Endothelial cell of umbilical vein (primary cell): ENCODE measurements at regions not wholly inside any gene's neighbourhood (a gene's known extent, or its start where the extent isn't known, plus 50 kb on each side); places are given as distances from the start of the nearest gene placed in this dataset.

Source experiments
- BruUV-seq: library from RNA; stranded (reverse); fragments of 400-500 nt; replicated peaks from 2 replicates; lab custom pipeline; 2021; lab: Mats Ljungman, UMichigan
- CTCF ChIA-PET: fragments of 300-600, 350-600 bp; sonication (Branson Sonifier 250); formaldehyde crosslinking; loops from one replicate; lab custom pipeline; 2021; ENCODE audit warnings: antibody characterized with exemption, inconsistent platforms; lab: Charles Lee
- POLR2A ChIA-PET: fragments of 300-600, 350-600 bp; sonication (Branson Sonifier 250); formaldehyde crosslinking; loops from one replicate; lab custom pipeline; 2021; ENCODE audit warnings: antibody characterized with exemption, inconsistent platforms; lab: Charles Lee
- DNase-seq: peaks from one replicate; pipeline ENCODE4 v3.0.0-alpha.2; 2011; ENCODE audit warnings: low read depth, low spot score
- FAIRE-seq: peaks from 2 replicates; lab custom pipeline; 2011; peaks lifted over from hg19 to GRCh38; lab: Jason Lieb, UNC
- H2AFZ ChIP-seq: 2 replicates; pipeline ENCODE4 v1.6.0; 2012; ENCODE audit warnings: low read depth, low read length, control low read depth, inconsistent platforms
- H3K27ac ChIP-seq: 2 replicates; pipeline ENCODE4 v1.5.1; 2011; ENCODE audit warnings: low read depth, mild to moderate bottlenecking, control low read depth, low read length, moderate library complexity; ENCODE audit not compliant: insufficient read depth
- H3K27me3 ChIP-seq, 2 experiments: 2 replicates each; pipeline versions ENCODE4 v1.6.0 to v1.6.1; 2011; ENCODE audit warnings: low read length in 2 of 2, mixed read lengths in 1 of 2; ENCODE audit not compliant: control insufficient read depth in 2 of 2, insufficient read depth in 2 of 2
- H3K36me3 ChIP-seq, 2 experiments: 2 replicates in 1 of 2; 3 replicates in 1 of 2; pipeline ENCODE4 v1.5.1; 2011; ENCODE audit warnings: low read length in 2 of 2, mild to moderate bottlenecking in 1 of 2, moderate library complexity in 1 of 2; ENCODE audit not compliant: control insufficient read depth in 2 of 2, insufficient read depth in 2 of 2; ENCODE audit errors: extremely low read depth in 1 of 2
- H3K4me1 ChIP-seq: 3 replicates; pipeline ENCODE4 v1.5.1; 2011; ENCODE audit warnings: mild to moderate bottlenecking, low read length; ENCODE audit not compliant: control insufficient read depth, insufficient read depth; ENCODE audit errors: extremely low read depth
- H3K4me2 ChIP-seq: 2 replicates; pipeline ENCODE4 v1.6.1; 2011; ENCODE audit warnings: low read length, control low read depth, mixed read lengths; ENCODE audit not compliant: insufficient read depth
- H3K4me3 ChIP-seq, 3 experiments: fragments of 200-600 bp in 1 of 3; sonication (generic), shearing (Covaris generic) in 1 of 3; replicated peaks in 1 of 3; 2 replicates each; pipeline ENCODE4 v1.5.1; 2011 to 2016; ENCODE audit warnings: control low read depth in 3 of 3, low read length in 3 of 3, mild to moderate bottlenecking in 2 of 3, inconsistent platforms in 1 of 3, low read depth in 1 of 3, moderate library complexity in 1 of 3; ENCODE audit not compliant: insufficient read depth in 1 of 3
- H3K79me2 ChIP-seq: 2 replicates; pipeline ENCODE4 v1.6.0; 2012; ENCODE audit warnings: low read length, inconsistent platforms; ENCODE audit not compliant: control insufficient read depth, insufficient read depth
- H3K9ac ChIP-seq: replicated peaks from 2 replicates; pipeline ENCODE3; 2011; ENCODE audit warnings: low read length, control low read depth; ENCODE audit not compliant: insufficient read depth; ENCODE audit errors: extremely low read depth
- H3K9me1 ChIP-seq: replicated peaks from 3 replicates; pipeline ENCODE4 v1.6.0; 2011; ENCODE audit warnings: mild to moderate bottlenecking, low read length; ENCODE audit not compliant: control insufficient read depth, insufficient read depth; ENCODE audit errors: extremely low read depth
- H3K9me3 ChIP-seq: replicated peaks from 2 replicates; pipeline ENCODE4 v1.5.1; 2012; ENCODE audit warnings: low read length, inconsistent platforms; ENCODE audit not compliant: control insufficient read depth, insufficient read depth
- H4K20me1 ChIP-seq: replicated peaks from 2 replicates; pipeline ENCODE3; 2011; ENCODE audit warnings: mild to moderate bottlenecking, low read length; ENCODE audit not compliant: control insufficient read depth, insufficient read depth; ENCODE audit errors: extremely low read depth
- EZH2 ChIP-seq: IDR thresholded peaks from 2 replicates; pipeline ENCODE4 v1.6.1; 2012; ENCODE audit warnings: borderline replicate concordance, low read depth, mild to moderate bottlenecking, moderate library complexity, low read length, inconsistent platforms; ENCODE audit not compliant: severe bottlenecking
- FOS ChIP-seq: IDR thresholded peaks from 2 replicates; pipeline ENCODE4 v1.6.1; 2011; ENCODE audit warnings: mild to moderate bottlenecking, low read length, moderate library complexity, borderline replicate concordance; ENCODE audit not compliant: insufficient read depth
- GATA2 ChIP-seq: IDR thresholded peaks from 2 replicates; pipeline ENCODE4 v1.7.0; 2011; ENCODE audit warnings: low read depth, mild to moderate bottlenecking, moderate library complexity, mixed read lengths, low read length; ENCODE audit not compliant: insufficient read length, insufficient read depth
- JUN ChIP-seq: IDR thresholded peaks from 2 replicates; pipeline ENCODE4 v1.6.1; 2011; ENCODE audit warnings: borderline replicate concordance, low read depth; ENCODE audit not compliant: insufficient read length, insufficient read depth
- MYC ChIP-seq: IDR thresholded peaks from one replicate; pipeline ENCODE4 v1.6.1; 2011; ENCODE audit warnings: mild to moderate bottlenecking, low read depth, low read length
- POLR2A ChIP-seq: IDR thresholded peaks from 2 replicates; pipeline ENCODE4 v1.6.1; 2012; ENCODE audit warnings: low read depth, mild to moderate bottlenecking, control low read depth, low read length
- POLR2AphosphoS5 ChIP-seq: IDR thresholded peaks from 2 replicates; pipeline ENCODE4 v1.6.1; 2012; ENCODE audit warnings: low read depth, mild to moderate bottlenecking, control low read depth, low read length, moderate library complexity; ENCODE audit not compliant: insufficient read depth
- dilution Hi-C: fragments of 300-500 bp; cut with MboI; formaldehyde crosslinking; loops from one replicate; pipeline ENCODE4 v1.15.0; 2019; ENCODE audit warnings: low sequenced_read_pairs; ENCODE audit not compliant: extremely low pct_ligation_motif_present
- intact Hi-C: fragments of 100-400 bp; cut with micrococcal nuclease; formaldehyde crosslinking; loops from one replicate; pipeline ENCODE4 v1.10.0; 2022
- TF ChIP-seq, protein P1 (sequence below): IDR thresholded peaks from 2 replicates; pipeline ENCODE4 v1.6.1; 2011; ENCODE audit not compliant: insufficient read depth, insufficient read length
- TF ChIP-seq, protein P2 (sequence below), 2 donors: IDR thresholded peaks; 1 replicate in 1 of 2; 2 replicates in 1 of 2; pipeline ENCODE4 v1.5.1; 2011; ENCODE audit warnings: low read length in 2 of 2, mild to moderate bottlenecking in 2 of 2, moderate library complexity in 2 of 2, control low read depth in 1 of 2, inconsistent platforms in 1 of 2, low read depth in 1 of 2; ENCODE audit not compliant: insufficient read depth in 1 of 2; ENCODE audit errors: extremely low read depth in 1 of 2

DNA sequence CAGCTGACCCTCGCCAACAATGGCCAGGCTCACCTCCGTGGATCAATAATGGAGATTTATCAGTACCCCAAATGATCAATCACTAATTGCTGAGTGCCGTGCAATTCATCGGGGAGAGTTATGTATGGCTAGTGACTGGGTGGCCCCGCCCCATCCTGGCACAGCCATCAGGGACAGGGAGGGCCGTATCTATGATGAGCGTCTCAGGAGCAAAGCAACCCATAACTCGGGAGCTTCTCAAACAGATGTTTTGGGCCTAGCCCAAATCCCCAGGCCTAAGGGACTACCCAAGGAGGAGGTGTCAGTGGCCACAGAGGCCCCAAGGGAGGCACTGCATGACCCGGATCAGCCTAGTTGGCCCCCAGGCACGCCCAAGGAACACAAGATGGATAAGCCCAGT is 180.0 kb upstream of the LINGO1 start:
- DNase-seq (no peak), FAIRE-seq (no peak)
- Histone ChIP-seq H3K79me2 (no peaks in the 10 kb centered on the region), H2AFZ (no peak overlapping the region), H3K9me1 (no peaks in the 10 kb centered on the region), H3K9me3 (no peaks in the 10 kb centered on the region), H3K36me3 (no peaks in the 10 kb centered on the region), H3K27ac (no peak overlapping the region), H3K4me3 (no peak overlapping the region), H3K9ac (no peak overlapping the region), H3K27me3 (peaks cover 6 to 8% of the 10 kb centered on the region in 2 experiments), H3K4me1 (no peaks in the 10 kb centered on the region), H4K20me1 (no peaks in the 10 kb centered on the region), H3K4me2 (no peak overlapping the region)
- ChIA-PET CTCF (interaction anchor here (2.0 kb wide), 1 partner anchor 9 kb away, joined by 8 read pairs; no protein-coding TSS in a partner anchor), POLR2A (no interaction called here)
- no TSS peak for BruUV-seq
- no peak for TF ChIP-seq JUN
- intact Hi-C loops (no loop called here), dilution Hi-C loops (no loop called here)

DNA sequence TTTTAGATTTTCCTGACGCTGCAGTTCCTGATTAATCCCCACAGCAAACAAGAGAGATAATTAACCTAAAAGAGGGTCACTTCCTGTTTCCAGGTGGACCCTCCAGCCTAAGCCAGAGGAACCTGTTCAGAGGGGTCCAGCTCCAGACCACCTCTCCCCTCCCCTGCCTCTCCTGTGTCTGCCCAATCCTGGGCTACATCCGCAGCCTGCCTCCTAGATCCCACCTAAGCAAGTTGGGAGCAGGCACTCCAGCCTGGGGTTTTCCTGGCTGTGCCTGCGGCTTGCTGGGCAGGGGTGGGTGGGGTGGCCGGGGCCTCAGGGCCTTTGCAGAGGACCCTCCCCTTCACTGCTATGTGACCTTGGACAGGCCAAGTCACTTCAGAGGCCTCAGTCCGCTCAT is 178.6 kb upstream of the LINGO1 start:
- CTCF ChIA-PET: interaction anchor here (2.0 kb wide), 1 partner anchor 10 kb away, joined by 8 read pairs; no protein-coding TSS in a partner anchor
- Histone ChIP-seq H2AFZ (no peak overlapping the region), H3K4me3 (no peak overlapping the region), H3K79me2 (no peaks in the 10 kb centered on the region), H3K27ac (no peak overlapping the region), H3K36me3 (no peaks in the 10 kb centered on the region), H3K27me3 (no peaks in the 10 kb centered on the region), H4K20me1 (no peaks in the 10 kb centered on the region), H3K9ac (no peak overlapping the region), H3K9me1 (no peaks in the 10 kb centered on the region), H3K4me1 (no peaks in the 10 kb centered on the region), H3K9me3 (no peaks in the 10 kb centered on the region), H3K4me2 (no peak overlapping the region)
- FAIRE-seq: no peak
- no TSS peak for BruUV-seq
- intact Hi-C loops (no loop called here), dilution Hi-C loops (no loop called here)
- POLR2A ChIA-PET: no interaction called here
- TF ChIP-seq GATA2 (no peak), FOS (no peak), JUN (no peak), EZH2 (no peak), POLR2A (no peak), POLR2AphosphoS5 (no peak), MYC (no peak)
- TF ChIP-seq, protein P1, sequence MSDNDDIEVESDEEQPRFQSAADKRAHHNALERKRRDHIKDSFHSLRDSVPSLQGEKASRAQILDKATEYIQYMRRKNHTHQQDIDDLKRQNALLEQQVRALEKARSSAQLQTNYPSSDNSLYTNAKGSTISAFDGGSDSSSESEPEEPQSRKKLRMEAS: no peak
- TF ChIP-seq, protein P2, sequence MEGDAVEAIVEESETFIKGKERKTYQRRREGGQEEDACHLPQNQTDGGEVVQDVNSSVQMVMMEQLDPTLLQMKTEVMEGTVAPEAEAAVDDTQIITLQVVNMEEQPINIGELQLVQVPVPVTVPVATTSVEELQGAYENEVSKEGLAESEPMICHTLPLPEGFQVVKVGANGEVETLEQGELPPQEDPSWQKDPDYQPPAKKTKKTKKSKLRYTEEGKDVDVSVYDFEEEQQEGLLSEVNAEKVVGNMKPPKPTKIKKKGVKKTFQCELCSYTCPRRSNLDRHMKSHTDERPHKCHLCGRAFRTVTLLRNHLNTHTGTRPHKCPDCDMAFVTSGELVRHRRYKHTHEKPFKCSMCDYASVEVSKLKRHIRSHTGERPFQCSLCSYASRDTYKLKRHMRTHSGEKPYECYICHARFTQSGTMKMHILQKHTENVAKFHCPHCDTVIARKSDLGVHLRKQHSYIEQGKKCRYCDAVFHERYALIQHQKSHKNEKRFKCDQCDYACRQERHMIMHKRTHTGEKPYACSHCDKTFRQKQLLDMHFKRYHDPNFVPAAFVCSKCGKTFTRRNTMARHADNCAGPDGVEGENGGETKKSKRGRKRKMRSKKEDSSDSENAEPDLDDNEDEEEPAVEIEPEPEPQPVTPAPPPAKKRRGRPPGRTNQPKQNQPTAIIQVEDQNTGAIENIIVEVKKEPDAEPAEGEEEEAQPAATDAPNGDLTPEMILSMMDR (IDR thresholded peaks at IDR 0.05; ENCODE audit: extremely low read depth in 1 of 2, insufficient read depth in 1 of 2, low read depth in 1 of 2, low read length in 2 of 2): no peak
- DNase-seq: no peak
